KMS-11 (cell line): ENCODE measurements at regions not wholly inside any gene's neighbourhood (a gene's known extent, or its start where the extent isn't known, plus 50 kb on each side); places are given as distances from the start of the nearest gene placed in this dataset.

ENCODE experiments used
- H2AFZ ChIP-seq: fragments of 200-600 bp; sonication (generic); 2 replicates; pipeline ENCODE4 v1.6.1; 2016; ENCODE audit warnings: antibody characterized with exemption, mixed run types, low read depth
- H3K27ac ChIP-seq: fragments of 200-600 bp; sonication (generic); 2 replicates; pipeline ENCODE4 v1.6.1; 2016; ENCODE audit warnings: mild to moderate bottlenecking, mixed run types
- H3K27me3 ChIP-seq: fragments of 200-600 bp; sonication (generic); 2 replicates; pipeline ENCODE4 v1.6.1; 2017; ENCODE audit warnings: mild to moderate bottlenecking, low read depth, mixed run types, moderate library complexity; ENCODE audit not compliant: insufficient read depth
- H3K36me3 ChIP-seq: fragments of 200-600 bp; sonication (generic); 2 replicates; pipeline ENCODE4 v1.6.1; 2017; ENCODE audit warnings: mild to moderate bottlenecking, mixed run types; ENCODE audit not compliant: insufficient read depth
- H3K4me1 ChIP-seq: fragments of 200-600 bp; sonication (generic); 2 replicates; pipeline ENCODE4 v1.6.1; 2016; ENCODE audit warnings: mild to moderate bottlenecking, low read depth, mixed run types; ENCODE audit not compliant: poor library complexity, severe bottlenecking
- H3K4me2 ChIP-seq: fragments of 200-600 bp; sonication (generic); 2 replicates; pipeline ENCODE4 v1.7.0; 2016; ENCODE audit warnings: mild to moderate bottlenecking, mixed run types
- H3K4me3 ChIP-seq: fragments of 200-600 bp; sonication (generic); IDR thresholded peaks from 2 replicates; pipeline ENCODE4 v1.6.1; 2017; ENCODE audit warnings: low read depth, low read length, mixed read lengths; ENCODE audit not compliant: insufficient read depth
- H3K79me2 ChIP-seq: fragments of 200-600 bp; sonication (generic); 2 replicates; pipeline ENCODE4 v1.6.1; 2016; ENCODE audit warnings: low read depth, mixed run types; ENCODE audit not compliant: insufficient read depth
- H3K9ac ChIP-seq: fragments of 200-600 bp; sonication (generic); 2 replicates; pipeline ENCODE4 v1.6.1; 2016; ENCODE audit warnings: mild to moderate bottlenecking, mixed run types
- H4K20me1 ChIP-seq: fragments of 200-600 bp; sonication (generic); 2 replicates; pipeline ENCODE4 v1.6.1; 2016; ENCODE audit warnings: mild to moderate bottlenecking, mixed run types; ENCODE audit not compliant: insufficient read depth
- TF ChIP-seq, protein P1 (sequence below): fragments of 200-600 bp; sonication (generic); conservative IDR thresholded peaks from 2 replicates; pipeline ENCODE4 v1.6.1; 2017; ENCODE audit warnings: low read depth, mild to moderate bottlenecking, antibody characterized with exemption, low read length, moderate library complexity, mixed read lengths

- no peak overlapping the region for H3K9ac ChIP-seq
- TF ChIP-seq, protein P1, sequence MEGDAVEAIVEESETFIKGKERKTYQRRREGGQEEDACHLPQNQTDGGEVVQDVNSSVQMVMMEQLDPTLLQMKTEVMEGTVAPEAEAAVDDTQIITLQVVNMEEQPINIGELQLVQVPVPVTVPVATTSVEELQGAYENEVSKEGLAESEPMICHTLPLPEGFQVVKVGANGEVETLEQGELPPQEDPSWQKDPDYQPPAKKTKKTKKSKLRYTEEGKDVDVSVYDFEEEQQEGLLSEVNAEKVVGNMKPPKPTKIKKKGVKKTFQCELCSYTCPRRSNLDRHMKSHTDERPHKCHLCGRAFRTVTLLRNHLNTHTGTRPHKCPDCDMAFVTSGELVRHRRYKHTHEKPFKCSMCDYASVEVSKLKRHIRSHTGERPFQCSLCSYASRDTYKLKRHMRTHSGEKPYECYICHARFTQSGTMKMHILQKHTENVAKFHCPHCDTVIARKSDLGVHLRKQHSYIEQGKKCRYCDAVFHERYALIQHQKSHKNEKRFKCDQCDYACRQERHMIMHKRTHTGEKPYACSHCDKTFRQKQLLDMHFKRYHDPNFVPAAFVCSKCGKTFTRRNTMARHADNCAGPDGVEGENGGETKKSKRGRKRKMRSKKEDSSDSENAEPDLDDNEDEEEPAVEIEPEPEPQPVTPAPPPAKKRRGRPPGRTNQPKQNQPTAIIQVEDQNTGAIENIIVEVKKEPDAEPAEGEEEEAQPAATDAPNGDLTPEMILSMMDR = no peak
- no peak overlapping the region for H2AFZ ChIP-seq
- H3K27me3 ChIP-seq = no peaks in the 10 kb centered on the region
- no peak overlapping the region for H3K4me2 ChIP-seq
- no peaks in the 10 kb centered on the region for H4K20me1 ChIP-seq
- no peaks in the 10 kb centered on the region for H3K36me3 ChIP-seq
- no peaks in the 10 kb centered on the region for H3K79me2 ChIP-seq
- H3K4me1 ChIP-seq = no peaks in the 10 kb centered on the region
- H3K27ac ChIP-seq = no peak overlapping the region
- H3K4me3 ChIP-seq = no peak overlapping the region
These were observed 348.0 kb downstream of the BCL11B start for GRCh38 chr14:98924046-98924445.

GRCh38 chr14:98925354-98926040 is 346.5 kb downstream of the BCL11B start:
- H3K4me2 ChIP-seq = no peak overlapping the region
- H2AFZ ChIP-seq = no peak overlapping the region
- no peaks in the 10 kb centered on the region for H3K36me3 ChIP-seq
- no peak overlapping the region for H3K9ac ChIP-seq
- H3K4me3 ChIP-seq = no peak overlapping the region
- H4K20me1 ChIP-seq = no peaks in the 10 kb centered on the region
- H3K79me2 ChIP-seq = no peaks in the 10 kb centered on the region
- H3K27me3 ChIP-seq = no peaks in the 10 kb centered on the region
- H3K27ac ChIP-seq = no peak overlapping the region
- no peaks in the 10 kb centered on the region for H3K4me1 ChIP-seq
- TF ChIP-seq, protein P1 = no peak

DNA sequence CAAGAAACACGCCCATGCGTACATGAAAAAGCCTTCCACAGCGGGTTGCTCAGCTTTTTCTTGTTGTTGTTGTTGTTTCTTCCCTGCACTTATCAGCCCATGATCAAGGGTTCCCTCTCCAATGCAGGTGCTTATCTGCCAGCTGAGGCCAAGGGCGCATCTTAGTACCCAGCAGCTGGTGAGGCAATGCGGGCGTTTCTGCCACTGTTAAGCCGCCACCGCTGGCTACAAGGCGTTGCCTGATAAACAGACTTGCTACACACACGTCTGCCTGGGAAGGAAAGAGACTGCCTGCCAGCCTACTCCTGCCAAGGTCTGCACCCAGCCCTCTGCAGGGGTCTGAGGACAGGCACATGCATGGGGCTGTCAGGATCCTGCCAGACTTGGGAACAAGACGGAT is 345.9 kb downstream of the BCL11B start:
- TF ChIP-seq, protein P1 = no peak
- Histone ChIP-seq H3K79me2 (no peaks in the 10 kb centered on the region), H3K4me1 (no peaks in the 10 kb centered on the region), H2AFZ (no peak overlapping the region), H3K4me2 (no peak overlapping the region), H4K20me1 (no peaks in the 10 kb centered on the region), H3K27me3 (no peaks in the 10 kb centered on the region), H3K27ac (no peak overlapping the region), H3K36me3 (no peaks in the 10 kb centered on the region), H3K4me3 (no peak overlapping the region), H3K9ac (no peak overlapping the region)

DNA sequence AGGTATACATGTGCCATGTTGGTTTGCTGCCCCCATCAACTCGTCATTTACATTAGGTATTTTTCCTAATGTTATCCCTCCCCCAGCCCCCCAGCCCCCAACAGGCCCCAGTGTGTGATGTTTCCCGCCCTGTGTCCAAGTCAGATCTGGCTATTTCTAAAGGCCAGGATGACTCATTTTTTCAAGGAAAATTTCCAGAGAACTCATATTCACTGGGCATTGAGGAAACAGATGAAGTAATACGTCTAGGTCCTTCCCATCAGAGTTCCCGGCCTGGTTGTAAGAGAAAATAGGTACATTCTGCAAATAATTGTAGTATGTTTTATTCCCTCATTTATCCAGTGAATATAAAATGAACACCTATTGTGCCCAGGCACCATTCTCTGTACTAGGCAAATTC is 345.2 kb downstream of the BCL11B start:
- H3K27me3 ChIP-seq = no peaks in the 10 kb centered on the region
- no peak overlapping the region for H3K4me2 ChIP-seq
- no peaks in the 10 kb centered on the region for H3K4me1 ChIP-seq
- no peaks in the 10 kb centered on the region for H4K20me1 ChIP-seq
- H3K27ac ChIP-seq = no peak overlapping the region
- no peak overlapping the region for H3K4me3 ChIP-seq
- H2AFZ ChIP-seq = no peak overlapping the region
- H3K79me2 ChIP-seq = no peaks in the 10 kb centered on the region
- TF ChIP-seq, protein P1 = no peak
- no peaks in the 10 kb centered on the region for H3K36me3 ChIP-seq
- H3K9ac ChIP-seq = no peak overlapping the region
